ENCODE measurements at regions not wholly inside any gene's neighbourhood (a gene's known extent, or its start where the extent isn't known, plus 50 kb on each side); places are given as distances from the start of the nearest gene placed in this dataset.
A peak's percentile ranks its signal among the peaks of the same experiment; 100 is the strongest.

DNA sequence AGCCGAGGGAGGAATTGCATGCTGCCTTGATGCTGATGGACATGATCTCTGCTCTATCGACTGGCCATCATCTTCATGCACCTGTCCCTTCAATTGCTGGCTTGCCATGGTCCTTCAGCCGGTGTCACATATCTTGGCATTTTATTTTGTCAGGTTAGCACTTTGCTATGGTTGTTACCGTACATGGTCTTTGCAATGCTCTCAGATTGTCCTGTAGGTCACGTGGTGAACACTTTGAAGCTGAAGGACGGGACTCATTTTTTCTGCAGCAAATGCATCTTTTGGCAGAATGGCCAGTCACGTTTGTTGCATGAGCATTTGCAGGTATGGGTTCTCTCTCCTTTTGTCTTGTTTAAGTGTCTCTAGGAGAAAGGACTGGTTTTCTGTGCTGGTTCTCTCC, 326.8 kb upstream of the SHH start:
- DNase-seq (ENCODE audit: low read depth): no peak

DNA sequence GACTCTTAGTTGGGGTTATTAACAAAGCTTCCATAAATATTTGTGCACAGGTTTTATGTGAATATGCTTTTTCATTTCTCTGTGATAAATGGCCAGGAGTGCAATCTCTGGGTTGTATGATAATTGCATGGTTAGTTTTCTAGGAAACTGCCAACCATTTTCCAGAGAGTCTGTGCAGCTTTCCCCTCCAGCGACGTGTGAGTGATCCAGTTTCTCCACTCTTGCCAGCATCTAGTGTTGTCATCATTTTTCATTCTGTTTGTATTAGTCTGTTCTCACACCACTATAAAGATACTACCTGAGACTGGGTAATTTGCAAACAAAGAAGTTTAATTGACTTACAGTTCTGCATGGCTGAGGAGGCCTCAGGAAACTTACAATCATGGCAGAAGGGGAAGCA, 319.6 kb upstream of the SHH start:
- no peak for DNase-seq (ENCODE audit: low read depth)

DNA sequence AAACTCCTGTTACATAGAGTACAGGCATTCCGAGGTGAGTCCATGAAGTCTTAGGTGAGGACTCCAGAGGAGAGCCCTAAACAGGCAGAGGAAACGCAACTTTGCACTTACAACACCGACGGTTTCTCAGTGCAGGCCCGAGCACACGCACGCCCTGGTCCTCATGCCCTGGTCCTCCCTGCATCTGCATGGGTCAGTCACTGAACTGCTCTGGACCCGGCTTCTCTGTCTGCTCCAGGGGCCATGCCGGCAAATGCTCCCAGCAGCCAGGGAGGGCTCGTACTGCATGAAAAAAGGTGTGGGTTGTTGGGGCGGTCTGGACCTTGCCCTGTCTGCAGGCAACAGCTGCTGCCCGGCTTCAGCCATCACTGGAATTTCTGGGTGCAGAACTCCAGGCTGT, 317.3 kb upstream of the SHH start:
- no peak for DNase-seq (ENCODE audit: low read depth)

DNA sequence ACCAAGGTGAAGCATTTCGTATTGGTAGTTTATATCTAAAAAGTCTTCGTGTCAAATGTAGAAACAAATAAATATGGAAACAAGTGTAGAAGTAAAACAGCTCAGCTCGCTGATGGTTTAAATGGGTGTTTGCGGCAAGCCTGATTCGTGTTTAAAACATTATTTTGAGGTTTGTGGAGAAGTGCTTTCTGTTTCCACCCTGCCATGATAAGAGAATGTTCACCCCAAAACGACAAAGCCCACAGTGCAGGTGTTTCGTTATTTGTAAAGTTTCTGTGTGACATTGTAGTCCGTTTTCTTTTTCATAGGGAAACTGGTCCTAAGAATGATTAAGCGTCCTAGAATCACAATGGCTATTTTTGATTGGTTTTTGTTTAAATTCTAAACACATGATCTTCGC, 316.2 kb upstream of the SHH start:
- DNase-seq (ENCODE audit: low read depth): no peak

- no peak for DNase-seq (ENCODE audit: low read depth)
Measured at GRCh38 chr7:156127166-156128134, 315.2 kb upstream of the SHH start.

GRCh38 chr7:156125841-156126730, 313.8 kb upstream of the SHH start:
- no peak for DNase-seq (ENCODE audit: low read depth)

DNA sequence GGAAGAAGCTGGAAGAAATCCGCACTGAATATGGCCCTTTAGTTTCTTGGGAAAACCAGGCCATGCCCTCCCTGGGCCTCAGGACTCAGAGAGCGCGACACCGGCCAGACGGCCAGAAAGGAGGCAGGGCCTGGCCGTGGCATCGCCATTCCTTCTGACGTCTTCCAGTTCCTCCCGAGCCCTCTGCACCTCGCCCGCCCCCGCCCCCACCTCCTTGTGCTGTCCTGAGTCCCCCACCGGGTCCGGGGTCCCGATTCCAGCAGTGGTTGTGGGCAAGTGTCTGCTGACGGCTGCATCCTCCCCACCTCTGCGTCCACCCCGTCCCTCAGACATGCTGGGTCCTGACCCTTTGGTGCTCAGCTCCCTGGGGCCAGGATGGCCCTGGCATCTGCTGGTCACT, 312.1 kb upstream of the SHH start:
- DNase-seq (ENCODE audit: low read depth): no peak

DNA sequence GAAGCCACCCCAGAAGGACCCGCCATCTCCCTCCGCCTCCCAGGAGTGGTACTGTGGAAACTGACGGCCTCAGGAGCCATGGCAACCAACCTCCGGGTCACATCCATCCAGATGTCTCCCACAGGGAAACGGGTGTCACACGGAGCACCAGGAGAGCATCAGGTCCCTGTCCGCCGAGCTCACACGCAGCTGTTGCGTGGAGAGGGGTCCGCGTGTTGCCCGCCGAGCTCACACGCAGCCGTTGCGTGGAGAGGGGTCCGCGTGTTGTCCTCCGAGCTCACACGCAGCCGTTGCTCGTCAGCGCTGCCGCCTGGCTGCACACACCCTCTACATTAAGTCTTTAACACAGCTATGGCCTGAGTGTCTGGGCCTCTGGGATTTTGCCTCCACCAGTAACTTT, 311.1 kb upstream of the SHH start:
- no peak for DNase-seq (ENCODE audit: low read depth)

- no peak for DNase-seq (ENCODE audit: low read depth)
Measured at GRCh38 chr7:156122752-156123354, 310.6 kb upstream of the SHH start.

DNA sequence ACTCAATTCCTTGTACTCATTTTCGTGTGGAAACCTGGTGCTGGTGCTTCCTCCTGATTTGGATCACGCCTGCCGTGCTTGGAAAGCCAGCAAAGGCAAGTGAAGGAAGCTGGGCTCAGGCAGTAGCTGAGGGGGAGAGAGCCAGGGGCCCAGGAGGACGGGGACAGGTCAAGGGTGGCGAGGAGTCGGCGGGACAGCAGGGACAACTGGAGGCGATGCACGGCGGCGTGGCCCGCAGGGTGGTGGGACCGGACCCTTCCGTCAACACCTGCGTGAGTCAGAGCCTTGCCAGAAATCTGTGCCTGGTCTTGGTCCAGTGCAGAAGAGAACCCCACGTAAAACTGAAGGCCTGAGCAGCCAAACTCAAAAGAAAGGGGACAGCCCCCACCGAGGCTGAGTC, 309.7 kb upstream of the SHH start:
- no peak for DNase-seq (ENCODE audit: low read depth)

GRCh38 chr7:156121434-156121833, 309.2 kb upstream of the SHH start:
- no peak for DNase-seq (ENCODE audit: low read depth)

DNA sequence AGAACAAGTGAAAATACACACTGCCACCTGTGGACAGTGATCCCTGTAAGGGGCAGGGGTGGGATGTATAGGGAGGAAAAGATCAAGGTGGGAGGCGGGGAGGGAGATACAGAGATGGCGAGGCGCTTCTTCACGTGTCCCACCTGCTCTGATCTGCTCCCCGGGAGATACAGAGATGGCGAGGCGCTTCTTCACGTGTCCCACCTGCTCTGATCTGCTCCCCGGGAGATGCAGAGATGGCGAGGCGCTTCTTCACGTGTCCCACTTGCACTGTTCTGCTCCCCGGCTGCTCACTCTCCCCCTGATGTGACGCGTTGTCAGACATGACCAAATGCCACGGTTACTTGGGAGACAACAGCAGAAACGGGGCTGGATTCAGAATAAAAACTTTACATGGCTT, 308.3 kb upstream of the SHH start:
- DNase-seq (ENCODE audit: low read depth): no peak

- DNase-seq (ENCODE audit: low read depth): no peak
Measured at GRCh38 chr7:156119771-156120170, 307.5 kb upstream of the SHH start.

GRCh38 chr7:156118248-156118645, 306.0 kb upstream of the SHH start:
- no peak for DNase-seq (ENCODE audit: low read depth)

DNA sequence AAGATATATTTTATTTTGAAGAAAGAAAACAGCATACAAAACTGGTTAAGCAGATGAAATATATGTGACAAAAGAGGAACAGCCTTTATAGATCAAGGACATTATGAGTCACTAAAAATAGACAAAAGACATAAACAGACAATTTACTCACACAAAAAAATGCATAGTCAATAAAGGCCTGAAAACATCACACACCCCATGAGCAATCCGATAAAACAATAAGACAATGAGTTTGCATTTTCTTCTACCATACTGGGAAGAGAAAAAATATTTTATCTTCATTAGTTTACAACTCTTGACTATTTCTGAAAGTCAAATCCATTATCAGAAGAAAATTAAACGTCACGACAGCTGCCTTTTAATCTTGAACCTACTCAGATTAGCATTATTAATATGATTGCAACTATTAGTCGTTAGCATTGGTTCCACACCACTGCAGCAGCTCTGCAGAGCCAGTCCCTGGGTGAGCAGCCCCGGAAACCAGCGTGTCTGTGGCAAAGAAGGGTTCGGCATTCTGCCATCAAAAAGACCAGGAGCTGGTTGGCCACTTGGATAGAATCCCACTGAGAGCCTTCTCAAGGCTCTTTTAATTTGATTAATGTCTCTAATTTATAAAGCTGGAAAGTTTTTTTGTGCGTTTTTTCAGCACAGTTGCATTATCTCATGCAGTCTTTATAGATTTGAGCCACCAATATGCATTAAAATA, 305.4 kb upstream of the SHH start:
- DNase-seq (ENCODE audit: low read depth): no peak

- no peak for DNase-seq (ENCODE audit: low read depth)
Measured at GRCh38 chr7:156116514-156117215, 304.4 kb upstream of the SHH start.

- DNase-seq (ENCODE audit: low read depth): no peak
Measured at GRCh38 chr7:156115582-156115981, 303.3 kb upstream of the SHH start.

DNA sequence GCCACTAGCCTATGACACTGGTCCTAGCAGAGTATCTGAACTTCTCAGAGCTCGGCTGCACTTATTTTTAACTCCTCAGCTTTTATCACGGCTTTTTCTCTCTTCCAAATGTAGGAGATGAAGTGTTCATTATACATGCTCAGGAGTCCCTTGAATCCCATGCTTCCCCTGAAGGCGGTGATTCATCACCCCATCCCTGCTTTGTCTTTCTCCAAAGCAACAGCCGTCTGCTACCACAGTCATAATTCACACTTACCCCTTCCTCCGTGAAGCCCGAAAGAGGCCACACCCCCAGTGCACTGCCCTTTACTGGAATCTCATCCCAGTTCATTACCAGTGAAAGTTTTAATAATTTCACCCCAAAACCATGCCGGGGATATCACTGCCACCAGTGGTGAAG, 301.5 kb upstream of the SHH start:
- peak; percentile 19 for DNase-seq (ENCODE audit: low read depth)

DNA sequence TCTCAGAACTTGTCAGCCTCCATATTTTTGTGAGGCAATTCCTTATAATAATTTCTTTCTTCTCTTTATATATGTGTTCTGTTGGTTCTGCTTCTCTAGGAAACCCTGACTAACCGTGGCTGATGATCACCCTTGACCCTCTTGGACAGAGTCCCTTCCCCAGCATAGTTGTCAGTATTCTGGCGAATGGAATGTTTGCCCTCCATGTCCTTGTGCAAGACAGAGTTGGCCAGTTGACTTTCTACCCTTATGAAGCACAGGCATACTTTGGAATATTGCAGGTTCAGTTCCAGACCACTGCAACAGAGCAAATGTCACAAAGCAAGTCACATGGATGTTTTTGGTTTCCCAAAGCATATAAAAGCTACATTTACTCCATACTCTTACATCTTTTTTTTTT, 297.7 kb upstream of the SHH start:
- DNase-seq (ENCODE audit: low read depth): no peak

GRCh38 chr7:156109076-156109475, 296.8 kb upstream of the SHH start:
- DNase-seq (ENCODE audit: low read depth): no peak

- DNase-seq (ENCODE audit: low read depth): no peak
Measured at GRCh38 chr7:156107957-156108356, 295.7 kb upstream of the SHH start.
